ENCODE measurements at regions not wholly inside any gene's neighbourhood (a gene's known extent, or its start where the extent isn't known, plus 50 kb on each side); places are given as distances from the start of the nearest gene placed in this dataset.

DNA sequence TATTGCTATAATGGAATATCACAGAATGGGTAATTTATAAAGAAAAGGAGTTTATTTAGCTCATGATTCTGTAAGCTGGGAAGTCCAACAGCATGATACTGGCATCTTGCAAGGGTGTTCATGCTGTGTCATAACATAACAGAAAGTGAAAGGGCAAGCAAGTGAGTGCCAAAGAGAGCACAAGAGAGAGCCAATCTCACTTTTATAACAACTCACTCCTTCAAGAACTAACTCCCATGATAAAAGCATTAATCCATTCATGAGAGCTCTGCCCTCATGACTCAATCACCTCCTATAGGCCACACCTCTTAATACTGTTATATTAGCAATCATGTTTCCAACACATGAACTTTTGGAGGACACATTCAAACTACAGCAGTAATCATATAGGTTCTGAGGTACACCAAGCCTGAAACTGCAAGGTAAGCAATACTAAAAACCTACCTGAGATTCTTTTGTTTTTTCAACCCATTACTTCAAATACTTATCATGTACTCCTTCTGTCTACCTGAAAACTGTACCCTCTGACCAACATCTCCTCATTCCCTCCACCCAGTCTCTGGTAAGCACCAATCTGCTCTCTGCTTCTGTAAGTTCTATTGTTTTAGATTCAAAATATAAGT lies 219.7 kb downstream of the MTERF1 start:
- TF ChIP-seq, protein P1, sequence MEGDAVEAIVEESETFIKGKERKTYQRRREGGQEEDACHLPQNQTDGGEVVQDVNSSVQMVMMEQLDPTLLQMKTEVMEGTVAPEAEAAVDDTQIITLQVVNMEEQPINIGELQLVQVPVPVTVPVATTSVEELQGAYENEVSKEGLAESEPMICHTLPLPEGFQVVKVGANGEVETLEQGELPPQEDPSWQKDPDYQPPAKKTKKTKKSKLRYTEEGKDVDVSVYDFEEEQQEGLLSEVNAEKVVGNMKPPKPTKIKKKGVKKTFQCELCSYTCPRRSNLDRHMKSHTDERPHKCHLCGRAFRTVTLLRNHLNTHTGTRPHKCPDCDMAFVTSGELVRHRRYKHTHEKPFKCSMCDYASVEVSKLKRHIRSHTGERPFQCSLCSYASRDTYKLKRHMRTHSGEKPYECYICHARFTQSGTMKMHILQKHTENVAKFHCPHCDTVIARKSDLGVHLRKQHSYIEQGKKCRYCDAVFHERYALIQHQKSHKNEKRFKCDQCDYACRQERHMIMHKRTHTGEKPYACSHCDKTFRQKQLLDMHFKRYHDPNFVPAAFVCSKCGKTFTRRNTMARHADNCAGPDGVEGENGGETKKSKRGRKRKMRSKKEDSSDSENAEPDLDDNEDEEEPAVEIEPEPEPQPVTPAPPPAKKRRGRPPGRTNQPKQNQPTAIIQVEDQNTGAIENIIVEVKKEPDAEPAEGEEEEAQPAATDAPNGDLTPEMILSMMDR (IDR thresholded peaks at IDR 0.05; ENCODE audit: low read depth, low read length, poor library complexity, severe bottlenecking), result no peak
- TF ChIP-seq EZH2phosphoT487 (IDR thresholded peaks at IDR 0.05; ENCODE audit: borderline replicate concordance, low read length), result no peak

Data from DOHH2 (cell line).